G401 (cell line): ENCODE measurements at regions not wholly inside any gene's neighbourhood (a gene's known extent, or its start where the extent isn't known, plus 50 kb on each side); places are given as distances from the start of the nearest gene placed in this dataset.
"Not testable (repeated sequence)": the region's sequence is repeated elsewhere in the genome, so short reads cannot be mapped to it uniquely, and the experiment has no call there.

ENCODE experiments used
- DNase-seq: peaks from one replicate; pipeline ENCODE4 v3.0.0-alpha.2; 2015; ENCODE audit warnings: low spot score
- in situ Hi-C: cut with HindIII; loops from 2 replicates; pipeline ENCODE4 v1.10.0; 2016; ENCODE audit warnings: low sequenced_read_pairs, mixed read lengths

DNA sequence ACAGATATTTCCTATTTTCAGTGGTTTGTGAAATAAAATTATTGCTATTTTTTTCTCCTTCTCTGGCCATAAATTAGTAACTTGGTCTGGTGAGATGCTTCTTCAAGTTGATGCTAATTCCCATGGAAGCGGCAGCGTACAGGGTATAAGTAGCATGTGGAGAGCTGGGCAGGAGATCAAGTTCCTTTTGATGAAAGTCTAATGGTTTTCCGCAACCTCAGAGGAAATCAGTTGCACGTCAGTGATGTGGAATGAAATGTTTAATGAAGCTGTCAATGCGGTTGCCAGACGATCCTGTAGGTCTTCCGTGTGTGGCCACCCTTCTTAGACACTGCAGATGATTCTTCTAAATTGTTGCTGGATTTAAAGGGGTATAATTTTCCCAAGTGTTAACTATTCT, 236.4 kb upstream of the GRM3 start:
- peak; percentile 17 for DNase-seq
- in situ Hi-C loops, result no loop called here

DNA sequence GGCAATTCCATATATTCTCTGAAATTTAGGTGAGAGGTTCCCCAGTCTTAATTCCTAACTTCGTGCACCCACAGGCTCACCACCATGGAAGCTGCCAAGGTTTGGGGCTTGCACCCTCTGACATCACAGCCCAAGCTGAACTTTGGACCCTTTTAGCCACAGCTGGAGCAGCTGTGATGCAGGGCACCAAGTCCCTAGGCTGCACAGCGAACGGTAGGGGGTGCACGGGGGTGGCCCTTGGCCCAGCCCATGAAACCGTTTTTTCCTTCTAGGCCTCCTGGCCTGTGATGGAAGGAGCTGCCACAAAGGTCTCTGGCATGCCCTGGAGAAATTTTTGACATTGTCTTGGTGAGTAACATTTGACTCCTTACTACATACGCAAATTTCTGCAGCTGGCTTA, 251.9 kb upstream of the GRM3 start:
- no peak for DNase-seq
- in situ Hi-C loops, result no loop called here

DNA sequence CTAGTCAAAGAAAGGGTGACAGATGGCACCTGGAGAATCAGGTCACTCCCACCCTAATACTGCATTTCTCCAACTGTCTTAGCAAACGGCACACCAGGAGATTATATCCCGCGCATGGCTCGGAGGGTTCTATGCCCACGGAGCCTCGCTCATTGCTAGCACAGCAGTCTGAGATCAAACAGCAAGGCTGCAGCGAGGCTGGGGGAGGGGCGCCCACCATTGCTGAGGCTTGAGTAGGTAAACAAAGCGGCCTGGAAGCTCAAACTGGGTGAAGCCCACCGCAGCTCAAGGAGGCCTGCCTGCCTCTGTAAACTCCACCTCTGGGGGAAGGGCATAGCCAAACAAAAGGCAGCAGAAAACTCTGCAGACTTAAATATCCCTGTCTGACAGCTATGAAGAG, 268.1 kb upstream of the GRM3 start:
- in situ Hi-C loops, DNase-seq: not testable (repeated sequence)

DNA sequence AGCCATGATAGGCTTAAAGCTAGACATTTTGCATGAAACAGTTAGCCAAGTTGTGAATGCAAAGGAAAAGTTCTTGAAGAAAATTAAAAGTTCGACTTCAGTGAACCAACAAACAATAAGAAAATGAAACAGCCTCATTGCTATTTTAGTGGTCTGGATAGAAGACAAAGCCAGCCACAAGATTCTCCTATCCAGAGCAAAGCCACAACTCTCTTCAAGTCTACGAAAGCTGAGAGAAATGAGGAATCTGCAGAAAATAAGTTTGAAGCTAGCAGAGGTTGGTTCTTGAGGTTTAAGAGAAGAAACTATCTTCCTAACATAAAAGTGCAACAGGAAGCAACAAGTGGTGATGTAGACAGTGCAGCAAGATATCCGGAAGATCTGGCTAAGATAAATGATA, 271.4 kb upstream of the GRM3 start:
- in situ Hi-C loops, result no loop called here
- no peak for DNase-seq

DNA sequence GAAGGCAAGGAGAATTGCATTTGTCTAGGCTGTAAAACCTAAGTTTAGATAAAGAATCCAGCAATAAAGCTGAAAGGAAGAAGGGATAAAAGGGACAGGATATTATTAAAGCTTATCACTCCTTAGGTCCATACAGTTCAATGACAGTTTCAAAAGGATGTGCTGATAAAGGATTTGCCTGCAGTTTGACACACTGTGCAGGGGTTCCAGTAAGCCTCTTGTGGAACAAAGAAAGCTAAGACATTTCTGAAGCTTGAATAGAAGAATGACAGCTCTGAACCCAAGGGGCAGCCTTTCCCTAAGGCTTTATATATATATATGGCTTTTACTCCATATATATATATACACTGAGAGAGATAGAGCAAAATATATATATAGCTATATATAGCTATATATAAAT, 276.8 kb upstream of the GRM3 start:
- DNase-seq, result no peak
- in situ Hi-C loops, result no loop called here

DNA sequence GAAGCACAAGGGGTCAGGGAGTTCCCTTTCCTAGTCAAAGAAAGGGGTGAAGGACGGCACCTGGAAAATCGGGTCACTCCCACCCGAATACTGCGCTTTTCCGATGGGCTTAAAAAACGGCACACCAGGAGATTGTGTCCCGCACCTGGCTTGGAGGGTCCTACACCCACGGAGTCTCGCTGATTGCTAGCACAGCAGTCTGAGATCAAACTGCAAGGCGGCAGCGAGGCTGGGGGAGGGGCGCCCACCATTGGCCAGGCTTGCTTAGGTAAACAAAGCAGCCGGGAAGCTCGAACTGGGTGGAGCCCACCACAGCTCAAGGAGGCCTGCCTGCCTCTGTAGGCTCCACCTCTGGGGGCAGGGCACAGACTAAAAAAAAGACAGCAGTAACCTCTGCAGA, 303.3 kb upstream of the GRM3 start:
- in situ Hi-C loops, DNase-seq: not testable (repeated sequence)

DNA sequence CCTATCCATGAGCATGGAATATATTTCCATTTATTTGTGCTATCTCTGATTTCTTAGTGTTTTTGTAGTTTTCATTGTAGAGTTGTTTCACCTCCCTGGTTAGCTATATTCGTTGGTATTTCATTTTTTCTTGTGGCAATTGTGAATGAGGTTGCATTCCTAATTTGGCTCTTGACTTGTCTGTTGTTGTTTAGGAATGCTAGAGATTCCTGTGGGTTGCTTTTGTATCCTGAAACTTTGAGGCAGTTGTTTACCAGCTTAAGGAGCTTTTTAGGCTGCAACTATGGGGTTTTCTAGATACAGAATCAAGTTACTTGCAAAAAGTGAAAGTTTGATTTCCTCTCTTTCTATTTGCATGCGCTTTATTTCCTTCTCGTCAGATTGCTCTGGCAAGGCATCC, 304.7 kb upstream of the GRM3 start:
- no peak for DNase-seq
- in situ Hi-C loops, result no loop called here

DNA sequence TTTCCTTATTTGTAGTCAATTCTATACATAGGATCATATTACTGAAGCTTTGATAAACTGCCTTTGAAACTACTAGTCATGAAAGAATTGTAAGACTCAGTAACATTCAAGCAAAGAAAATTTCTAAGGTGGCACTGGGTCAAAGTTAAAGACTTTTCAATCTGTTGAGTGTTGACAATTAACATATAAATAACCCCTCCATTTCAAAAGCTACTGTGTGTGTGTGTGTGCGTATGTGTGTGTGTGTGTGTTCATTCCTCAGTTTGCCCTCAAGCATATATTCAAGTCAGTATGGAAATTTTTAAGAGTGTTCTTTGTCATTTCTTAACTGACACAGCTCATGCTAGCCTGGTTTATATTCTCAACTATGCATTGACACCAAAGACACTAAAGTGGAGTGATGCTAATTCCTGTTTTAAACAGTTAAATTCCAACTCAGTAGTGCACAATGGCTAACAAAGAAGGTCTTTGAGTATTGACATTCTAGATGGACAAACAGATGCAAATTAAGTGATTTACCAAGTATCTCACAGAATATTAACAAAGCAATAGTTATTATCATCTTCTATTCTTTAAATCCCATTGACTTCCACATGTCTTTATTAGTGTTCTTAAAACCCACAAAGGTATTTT, 314.8 kb upstream of the GRM3 start:
- DNase-seq, result no peak
- in situ Hi-C loops, result no loop called here

DNA sequence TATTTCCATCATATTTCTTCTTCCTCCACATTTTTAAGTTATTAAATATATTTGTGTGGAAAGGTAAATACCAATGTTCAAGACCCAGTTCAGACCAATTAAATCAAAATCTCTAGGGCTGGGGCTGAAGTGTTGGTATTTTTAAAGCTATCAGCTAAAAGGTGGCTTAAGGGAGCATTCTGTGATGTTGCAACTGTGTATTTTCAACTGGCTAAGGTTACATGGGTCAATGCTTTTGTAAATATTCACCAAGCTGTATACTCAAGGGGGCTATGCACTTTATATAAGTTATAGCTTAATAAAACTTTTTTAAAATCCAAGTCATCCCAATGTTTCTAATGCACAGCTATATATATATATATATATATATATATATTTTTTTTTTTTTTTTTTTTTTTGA, 316.9 kb upstream of the GRM3 start:
- in situ Hi-C loops, result no loop called here

DNA sequence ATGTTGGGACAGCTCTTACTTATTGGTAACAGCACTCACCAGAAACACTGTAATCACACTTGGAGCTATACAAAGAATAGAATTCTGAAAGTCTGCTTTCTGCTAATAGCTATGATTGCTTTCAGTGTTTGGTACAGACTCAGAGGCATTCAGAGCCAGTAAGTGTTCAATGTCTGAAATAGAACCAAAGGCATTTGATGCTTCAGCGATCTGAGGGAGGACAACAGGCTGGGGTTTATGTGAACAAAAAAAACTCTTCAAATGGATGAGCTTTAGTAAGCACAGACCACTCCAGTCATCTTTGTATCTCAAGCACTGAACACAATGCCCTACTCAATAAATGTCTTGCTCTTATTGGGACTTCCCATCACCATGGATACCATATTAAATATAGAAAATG, 322.8 kb upstream of the GRM3 start:
- in situ Hi-C loops, result no loop called here
- DNase-seq, result no peak

More for the DNA sequence above, 316.9 kb upstream of the GRM3 start:
- DNase-seq, result no peak

DNA sequence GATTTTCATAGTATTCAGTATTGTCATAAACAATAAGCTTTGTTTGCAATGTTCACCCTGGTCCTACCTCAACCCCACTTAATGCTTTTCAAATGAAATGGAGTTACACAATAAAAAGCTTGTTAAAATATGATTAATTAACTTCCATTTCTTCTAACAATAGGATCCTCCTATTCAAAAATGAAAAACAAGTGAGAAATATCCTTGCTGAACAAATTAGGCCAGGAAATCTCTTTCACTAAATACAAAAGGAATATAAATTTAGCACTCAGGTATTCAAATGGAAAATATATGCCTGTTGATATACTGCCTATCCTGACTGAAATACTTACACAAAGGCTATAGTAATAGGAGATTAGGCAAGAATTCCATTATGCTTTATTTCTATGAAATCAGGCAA, 323.4 kb upstream of the GRM3 start:
- in situ Hi-C loops, result no loop called here
- no peak for DNase-seq

DNA sequence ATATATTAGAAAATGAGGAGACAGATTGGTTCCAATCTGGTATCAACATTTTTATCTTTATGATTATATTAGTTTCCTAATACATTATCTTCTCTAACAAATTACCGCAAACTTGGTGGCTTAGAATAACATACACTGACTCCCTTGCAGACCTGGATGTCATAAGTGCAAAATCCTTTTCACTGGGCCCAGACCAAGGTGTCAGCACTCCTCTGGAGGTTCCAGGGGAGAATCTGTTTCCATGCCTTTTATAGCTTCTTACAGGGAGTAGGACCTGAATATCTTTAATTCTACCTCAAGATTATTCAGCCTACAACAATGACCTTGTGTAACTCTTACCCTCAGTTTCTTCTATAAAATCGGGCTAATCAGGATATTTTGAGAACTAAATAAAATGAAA, 329.9 kb upstream of the GRM3 start:
- in situ Hi-C loops, result no loop called here
- DNase-seq, result no peak

DNA sequence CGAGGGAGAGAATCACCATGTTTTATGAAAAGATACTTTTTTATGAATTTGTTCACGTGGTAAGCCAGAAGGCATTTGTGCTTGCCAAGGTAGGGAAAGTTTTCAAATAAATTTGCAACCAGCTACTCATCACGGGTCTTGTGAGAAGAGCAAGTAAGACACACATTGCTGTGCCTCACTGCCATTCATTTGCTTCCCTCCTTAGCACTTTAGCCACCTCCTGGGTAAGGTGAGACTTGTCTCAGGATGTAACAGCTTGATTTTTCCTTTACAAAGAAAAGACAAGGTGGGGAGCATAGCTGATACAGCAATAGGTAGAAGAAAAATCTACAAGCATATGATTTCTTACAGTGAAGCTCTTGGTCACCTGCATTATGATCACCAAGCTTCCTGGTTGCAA, 342.4 kb upstream of the GRM3 start:
- DNase-seq, result no peak
- in situ Hi-C loops, result no loop called here

DNA sequence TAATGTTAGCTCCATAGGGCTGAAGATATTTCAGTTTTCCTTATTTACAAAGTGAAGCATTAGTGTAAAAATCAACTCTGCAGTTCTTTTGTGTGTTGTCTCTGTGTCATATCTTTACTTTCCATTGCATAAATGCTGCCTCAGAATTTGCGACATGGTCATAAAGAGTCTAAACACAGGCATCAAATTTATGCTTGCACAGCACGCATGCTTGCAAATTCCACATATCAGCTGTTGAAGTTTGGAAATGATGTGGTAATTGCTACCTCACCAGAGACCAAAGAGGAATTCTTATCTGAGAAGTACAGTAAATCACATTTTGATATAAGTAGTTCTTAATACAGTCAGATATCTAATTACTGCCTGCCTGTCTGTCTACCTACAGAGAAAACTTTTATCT, 348.2 kb upstream of the GRM3 start:
- in situ Hi-C loops, result no loop called here
- no peak for DNase-seq

DNA sequence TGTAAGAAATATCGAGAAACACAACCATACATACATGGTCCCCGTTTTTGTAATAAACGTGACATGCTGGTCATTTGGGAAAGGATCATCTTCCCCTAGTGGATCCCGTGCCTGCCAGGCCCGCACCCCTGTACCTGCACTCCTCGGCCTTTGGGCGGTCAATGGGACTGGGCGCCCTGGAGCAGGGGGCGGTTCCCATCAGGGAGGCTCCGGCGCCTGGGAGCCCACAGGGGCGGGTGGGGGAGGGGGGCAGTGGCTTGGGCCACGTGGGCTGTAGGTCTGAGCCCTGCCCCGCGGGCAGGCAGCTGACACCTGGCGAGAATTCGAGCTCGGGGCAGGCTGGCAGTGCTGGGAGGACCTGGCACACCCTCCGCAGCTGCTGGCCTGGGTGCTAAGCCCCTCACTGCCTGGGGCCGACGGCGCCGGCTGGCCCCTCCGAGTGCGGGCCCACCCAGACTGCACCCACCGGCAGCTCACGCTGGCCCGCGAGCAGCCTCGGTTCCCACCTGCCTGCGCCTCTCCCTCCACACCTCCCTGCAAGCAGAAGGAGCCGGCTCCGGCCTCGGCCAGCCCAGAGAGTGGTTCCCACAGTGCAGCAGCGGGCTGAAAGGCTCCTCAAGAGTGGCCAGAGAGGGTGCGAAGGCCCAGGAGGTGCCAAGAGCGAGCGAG, 361.6 kb upstream of the GRM3 start:
- in situ Hi-C loops, result no loop called here
- no peak for DNase-seq

DNA sequence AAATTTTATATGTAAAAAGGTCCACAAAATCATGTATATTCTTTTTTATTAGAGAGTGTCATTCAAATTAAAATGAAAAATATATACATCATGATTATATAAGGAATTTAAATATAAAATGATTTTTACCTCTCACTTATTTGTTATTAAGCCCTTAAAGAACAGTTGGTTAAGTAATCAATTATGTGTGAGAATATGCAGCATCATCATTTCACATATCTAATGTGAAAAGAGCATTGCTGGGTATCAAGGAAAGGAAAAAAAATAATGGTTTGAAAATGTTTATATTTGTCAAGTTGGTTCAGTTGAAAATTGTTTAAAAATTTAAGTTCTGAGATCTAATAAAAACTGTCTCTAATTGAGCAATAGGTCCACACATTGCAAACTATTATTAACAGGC, 363.6 kb upstream of the GRM3 start:
- DNase-seq, result no peak
- in situ Hi-C loops, result no loop called here

DNA sequence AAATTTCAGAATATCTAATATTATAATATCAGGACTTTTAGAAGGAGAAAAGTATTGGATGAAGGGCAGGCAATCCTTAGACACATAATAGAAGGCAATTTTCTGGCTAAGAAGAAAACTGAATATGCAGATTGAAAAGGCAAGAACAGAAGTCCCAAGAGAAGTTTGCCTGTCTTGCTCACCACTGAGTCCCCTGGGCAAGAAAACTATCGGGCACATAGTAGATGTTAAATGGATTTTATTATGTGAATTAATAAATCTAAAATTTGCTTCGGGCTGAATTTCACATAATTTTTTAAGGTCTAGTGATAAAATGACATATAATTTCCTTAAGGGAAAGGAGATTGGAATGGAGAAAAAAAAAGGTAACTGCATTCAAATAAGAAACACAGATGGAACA, 380.9 kb upstream of the GRM3 start:
- in situ Hi-C loops, result no loop called here

DNA sequence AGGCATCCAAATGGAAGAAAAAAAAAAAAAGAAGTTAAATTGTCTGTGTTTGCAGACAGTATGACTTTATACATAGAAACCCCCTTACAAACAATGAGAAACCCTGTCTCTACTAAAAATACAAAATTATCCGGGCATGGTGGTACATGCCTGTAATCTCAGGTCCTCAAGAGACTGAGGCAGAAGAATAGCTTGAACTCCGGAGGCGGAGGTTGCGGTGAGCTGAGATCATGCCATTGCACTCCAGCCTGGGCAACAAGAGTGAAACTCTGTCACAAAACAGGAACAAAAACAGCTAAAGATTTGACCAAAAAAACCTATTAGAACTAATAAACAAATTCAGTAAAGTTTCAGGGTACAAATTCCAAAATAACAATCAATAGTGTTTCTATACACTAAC, 385.8 kb upstream of the GRM3 start:
- in situ Hi-C loops, result no loop called here
- no peak for DNase-seq

More for the DNA sequence above, 380.9 kb upstream of the GRM3 start:
- no peak for DNase-seq

DNA sequence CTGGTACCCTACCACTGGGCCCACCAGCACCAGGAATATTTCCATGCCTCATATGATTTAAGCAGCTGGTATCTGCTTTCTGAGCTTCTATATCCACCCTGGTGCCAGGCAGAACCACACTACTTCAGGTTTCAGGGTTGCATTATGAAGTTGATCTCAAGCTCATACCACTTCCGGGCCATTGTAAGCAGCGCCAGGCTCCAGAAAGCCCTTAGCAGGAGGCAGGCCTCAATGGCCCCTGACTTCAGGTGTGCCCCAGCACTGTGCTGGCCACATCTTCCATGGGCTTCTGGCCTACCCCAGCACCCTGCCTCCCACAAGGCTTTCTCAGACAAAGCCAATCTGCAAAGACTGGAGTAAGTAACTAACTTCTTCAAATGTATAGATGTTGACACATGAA, 391.3 kb upstream of the GRM3 start:
- in situ Hi-C loops, result no loop called here
- no peak for DNase-seq

DNA sequence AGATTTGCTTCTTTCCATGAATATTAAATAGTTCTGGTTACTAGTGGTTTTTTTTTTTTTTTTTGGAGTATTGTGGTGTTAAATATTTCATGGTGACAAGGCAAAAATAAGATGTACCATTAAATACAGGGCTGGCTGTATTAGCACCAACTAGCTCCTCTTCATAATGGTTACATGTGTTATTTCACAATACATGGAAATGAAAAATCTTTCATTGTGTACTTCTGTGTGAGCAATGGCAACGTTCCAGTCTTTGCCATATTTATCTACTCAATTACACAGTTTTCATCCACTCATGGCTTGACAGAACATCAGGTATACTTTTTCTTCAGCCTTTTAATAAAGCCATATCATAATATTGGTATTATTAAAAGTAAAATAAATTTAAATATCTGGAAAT, 394.7 kb upstream of the GRM3 start:
- DNase-seq, result no peak
- in situ Hi-C loops, result no loop called here

DNA sequence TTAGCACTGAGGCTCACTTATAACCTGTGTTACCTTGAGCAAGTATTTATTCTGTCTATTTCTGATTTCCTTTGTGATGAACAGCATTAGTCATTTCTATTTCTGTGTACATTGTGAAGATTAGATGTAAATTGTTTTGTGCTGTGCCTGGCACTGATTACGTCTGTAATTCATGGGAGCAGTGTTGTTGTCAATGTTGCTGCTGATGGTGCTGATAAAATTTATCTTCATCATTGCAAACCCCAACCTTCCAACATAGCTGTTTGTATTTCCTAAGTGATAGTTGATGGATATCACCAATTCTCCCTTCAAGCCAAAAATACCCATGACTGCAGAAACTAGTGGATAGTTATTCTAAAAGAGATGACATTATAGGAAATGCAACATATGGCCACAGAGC, 400.5 kb upstream of the GRM3 start:
- DNase-seq, result no peak
- in situ Hi-C loops, result no loop called here
